22Rv1 (cell line): ENCODE measurements at regions not wholly inside any gene's neighbourhood (a gene's known extent, or its start where the extent isn't known, plus 50 kb on each side); places are given as distances from the start of the nearest gene placed in this dataset.

Experiments
- ZFX ChIP-seq: fragments of 450-650 bp; IDR thresholded peaks from 2 replicates; pipeline ENCODE4 v1.6.1; 2017; ENCODE audit warnings: antibody characterized with exemption, borderline replicate concordance
- TF ChIP-seq, protein P1 (sequence below): fragments of 450-650 bp; IDR thresholded peaks from 2 replicates; pipeline ENCODE4 v1.5.1; 2017; ENCODE audit warnings: mild to moderate bottlenecking

DNA sequence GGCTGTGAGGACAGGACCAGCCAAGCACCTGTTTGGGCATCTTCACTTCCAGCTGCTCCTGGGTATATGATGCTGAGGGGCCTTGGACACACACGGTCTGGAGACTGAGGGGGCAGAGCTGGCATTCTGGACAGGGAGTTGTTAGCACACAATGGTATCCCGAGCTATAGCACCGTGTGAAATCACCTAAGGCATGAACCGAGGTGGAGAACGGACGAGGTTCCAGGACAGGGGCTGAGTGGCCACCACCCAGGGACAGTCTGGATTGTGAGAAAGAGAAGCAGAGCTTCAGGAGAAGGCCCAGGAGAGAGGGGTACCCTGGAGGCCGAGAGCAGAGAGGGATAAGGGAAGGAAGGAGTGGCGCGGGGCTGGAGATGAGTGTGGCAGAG lies 571.8 kb downstream of the TCERG1L start:
- TF ChIP-seq, protein P1, sequence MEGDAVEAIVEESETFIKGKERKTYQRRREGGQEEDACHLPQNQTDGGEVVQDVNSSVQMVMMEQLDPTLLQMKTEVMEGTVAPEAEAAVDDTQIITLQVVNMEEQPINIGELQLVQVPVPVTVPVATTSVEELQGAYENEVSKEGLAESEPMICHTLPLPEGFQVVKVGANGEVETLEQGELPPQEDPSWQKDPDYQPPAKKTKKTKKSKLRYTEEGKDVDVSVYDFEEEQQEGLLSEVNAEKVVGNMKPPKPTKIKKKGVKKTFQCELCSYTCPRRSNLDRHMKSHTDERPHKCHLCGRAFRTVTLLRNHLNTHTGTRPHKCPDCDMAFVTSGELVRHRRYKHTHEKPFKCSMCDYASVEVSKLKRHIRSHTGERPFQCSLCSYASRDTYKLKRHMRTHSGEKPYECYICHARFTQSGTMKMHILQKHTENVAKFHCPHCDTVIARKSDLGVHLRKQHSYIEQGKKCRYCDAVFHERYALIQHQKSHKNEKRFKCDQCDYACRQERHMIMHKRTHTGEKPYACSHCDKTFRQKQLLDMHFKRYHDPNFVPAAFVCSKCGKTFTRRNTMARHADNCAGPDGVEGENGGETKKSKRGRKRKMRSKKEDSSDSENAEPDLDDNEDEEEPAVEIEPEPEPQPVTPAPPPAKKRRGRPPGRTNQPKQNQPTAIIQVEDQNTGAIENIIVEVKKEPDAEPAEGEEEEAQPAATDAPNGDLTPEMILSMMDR = no peak
- no peak for TF ChIP-seq ZFX
